ENCODE measurements at regions not wholly inside any gene's neighbourhood (a gene's known extent, or its start where the extent isn't known, plus 50 kb on each side); places are given as distances from the start of the nearest gene placed in this dataset.
"Not testable (repeated sequence)": the region's sequence is repeated elsewhere in the genome, so short reads cannot be mapped to it uniquely, and the experiment has no call there.

DNA sequence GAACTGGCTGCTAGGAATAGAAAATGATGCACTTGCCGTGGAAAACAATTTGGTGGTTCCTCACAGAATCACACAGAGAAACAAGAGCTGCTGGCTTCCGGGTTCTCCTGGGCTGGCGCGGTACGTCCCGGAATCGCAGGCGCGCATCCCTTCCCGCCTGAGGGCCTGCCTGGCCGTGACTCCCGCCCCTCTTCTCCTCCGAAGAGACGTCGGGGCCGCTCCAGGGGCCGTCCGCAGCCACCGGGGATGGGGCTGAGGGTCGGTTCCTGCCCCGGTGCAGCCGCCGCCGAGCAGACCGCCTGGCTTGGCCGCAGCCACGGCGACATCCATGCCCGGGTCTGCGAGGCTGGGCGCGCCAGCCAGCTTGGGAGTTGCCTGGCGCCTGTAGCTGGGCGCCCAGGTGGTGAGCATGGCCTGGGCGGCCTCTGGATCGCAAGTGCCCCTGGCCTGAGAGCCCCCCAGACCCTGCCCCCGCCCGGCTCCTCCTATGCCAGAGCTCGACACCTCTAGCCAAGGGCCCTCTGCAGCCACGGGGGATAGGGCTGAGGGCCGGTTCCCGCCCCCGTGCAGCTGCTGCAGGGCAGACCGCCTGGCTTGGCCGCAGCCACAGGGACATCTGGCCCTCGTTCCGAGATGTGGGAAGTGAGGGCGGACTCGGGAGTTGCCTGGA lies 83.9 kb upstream of the ZNG1F start:
- not testable (repeated sequence) for DNase-seq

DNA sequence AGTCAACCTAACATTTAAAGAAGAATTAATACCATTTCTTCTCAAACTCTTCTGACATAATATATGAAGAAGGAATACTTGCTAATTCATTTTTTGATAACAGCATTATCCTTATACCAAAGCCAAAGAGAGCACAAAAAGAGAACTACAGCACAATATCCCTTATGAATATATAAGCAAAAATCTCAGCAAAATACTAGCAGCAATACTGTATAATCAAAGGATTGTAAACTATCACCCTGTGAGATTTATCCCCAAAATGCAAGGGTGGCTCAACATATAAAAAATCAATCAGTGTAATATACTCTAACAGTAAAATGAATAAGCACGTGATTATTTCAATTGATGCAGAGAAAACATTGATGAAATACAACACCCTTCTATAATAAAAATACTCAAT lies 81.9 kb upstream of the ZNG1F start:
- DNase-seq = not testable (repeated sequence)

GRCh38 chr9:41269471-41269870 lies 80.4 kb upstream of the ZNG1F start:
- not testable (repeated sequence) for DNase-seq

DNA sequence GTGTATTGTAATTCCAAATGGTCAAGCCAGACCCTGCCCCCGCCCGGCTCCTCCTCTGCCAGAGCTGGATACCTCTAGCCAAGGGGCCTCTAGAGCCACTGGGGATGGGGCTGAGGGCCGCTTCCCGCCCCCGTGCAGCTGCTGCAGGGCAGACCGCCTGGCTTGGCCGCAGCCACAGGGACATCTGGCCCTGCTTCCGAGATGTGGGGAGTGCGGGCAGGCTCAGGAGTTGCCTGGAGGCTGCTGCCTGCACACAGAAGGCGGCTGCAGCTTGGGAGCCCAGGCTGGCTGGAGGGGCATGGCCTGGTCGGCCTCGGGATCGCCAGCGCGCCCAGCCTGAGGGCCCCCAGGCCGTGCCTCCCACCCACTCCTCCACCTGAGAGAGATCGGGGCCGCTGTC lies 79.9 kb upstream of the ZNG1F start:
- not testable (repeated sequence) for DNase-seq

GRCh38 chr9:41266602-41267001 lies 77.5 kb upstream of the ZNG1F start:
- DNase-seq = not testable (repeated sequence)

- DNase-seq = not testable (repeated sequence)
Observed at GRCh38 chr9:41266000-41266399, 76.9 kb upstream of the ZNG1F start.

- DNase-seq = not testable (repeated sequence)
Observed at GRCh38 chr9:41251973-41252372, 62.9 kb upstream of the ZNG1F start.

DNA sequence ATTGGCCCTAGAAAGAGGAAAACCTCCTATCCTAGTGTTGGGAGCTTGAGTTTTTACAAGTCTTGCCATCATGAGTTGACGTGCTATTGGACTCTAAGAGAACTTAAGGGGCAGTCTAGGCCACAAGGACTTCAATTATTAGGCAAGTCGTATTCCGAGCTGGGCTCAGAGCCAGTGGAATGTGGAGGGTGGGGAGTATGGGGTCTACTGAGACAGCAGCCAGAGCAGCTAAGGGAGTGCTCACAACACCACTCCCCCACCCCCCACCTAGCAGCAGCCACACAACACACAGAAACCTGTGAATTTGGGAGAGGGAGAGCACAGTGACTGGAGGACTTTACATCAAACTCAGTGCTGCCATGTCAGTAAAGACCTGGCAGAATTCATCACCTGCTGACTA lies 62.0 kb upstream of the ZNG1F start:
- not testable (repeated sequence) for DNase-seq

- DNase-seq = not testable (repeated sequence)
Observed at GRCh38 chr9:41246702-41247101, 57.6 kb upstream of the ZNG1F start.
